HG03280 (cell line): ENCODE measurements at regions not wholly inside any gene's neighbourhood (a gene's known extent, or its start where the extent isn't known, plus 50 kb on each side); places are given as distances from the start of the nearest gene placed in this dataset.
"Not testable (repeated sequence)": the region's sequence is repeated elsewhere in the genome, so short reads cannot be mapped to it uniquely, and the experiment has no call there.

Experiments used
- ATAC-seq: cut with Tn5 transposase; IDR thresholded peaks from one replicate; pipeline ENCODE4 v1.9.1; 2021; ENCODE audit warnings: mild to moderate bottlenecking, moderate library complexity; ENCODE audit not compliant: unreplicated experiment

- no peak for ATAC-seq
Observed at GRCh38 chr6:14547284-14547998, 429.9 kb downstream of the CD83 start.

- ATAC-seq = no peak
Observed at GRCh38 chr6:14549304-14549770, 431.8 kb downstream of the CD83 start.

- no peak for ATAC-seq
Observed at GRCh38 chr6:14549871-14550270, 432.3 kb downstream of the CD83 start.

- no peak for ATAC-seq
Observed at GRCh38 chr6:14550410-14550809, 432.8 kb downstream of the CD83 start.

- ATAC-seq = no peak
Observed at GRCh38 chr6:14550822-14551221, 433.2 kb downstream of the CD83 start.

GRCh38 chr6:14551601-14552000 is 434.0 kb downstream of the CD83 start:
- not testable (repeated sequence) for ATAC-seq

GRCh38 chr6:14552891-14553290 is 435.3 kb downstream of the CD83 start:
- no peak for ATAC-seq

- ATAC-seq = no peak
Observed at GRCh38 chr6:14553515-14553914, 435.9 kb downstream of the CD83 start.

- ATAC-seq = no peak
Observed at GRCh38 chr6:14555804-14556203, 438.2 kb downstream of the CD83 start.

- ATAC-seq = no peak
Observed at GRCh38 chr6:14559746-14560536, 442.4 kb downstream of the CD83 start.

GRCh38 chr6:14561563-14561962 is 444.0 kb downstream of the CD83 start:
- ATAC-seq = not testable (repeated sequence)

GRCh38 chr6:14567842-14568241 is 450.3 kb downstream of the CD83 start:
- no peak for ATAC-seq

GRCh38 chr6:14569394-14569793 is 451.8 kb downstream of the CD83 start:
- ATAC-seq = no peak

GRCh38 chr6:14569874-14570273 is 452.3 kb downstream of the CD83 start:
- ATAC-seq = not testable (repeated sequence)

GRCh38 chr6:14571001-14571400 is 453.4 kb downstream of the CD83 start:
- ATAC-seq = no peak

GRCh38 chr6:14571746-14572145 is 454.2 kb downstream of the CD83 start:
- no peak for ATAC-seq

- no peak for ATAC-seq
Observed at GRCh38 chr6:14573267-14573666, 455.7 kb downstream of the CD83 start.

- no peak for ATAC-seq
Observed at GRCh38 chr6:14573703-14574290, 456.2 kb downstream of the CD83 start.

GRCh38 chr6:14575961-14576360 is 458.4 kb downstream of the CD83 start:
- ATAC-seq = no peak

- ATAC-seq = no peak
Observed at GRCh38 chr6:14578994-14579393, 461.4 kb downstream of the CD83 start.

GRCh38 chr6:14582749-14583148 is 465.2 kb downstream of the CD83 start:
- ATAC-seq = no peak

- ATAC-seq = no peak
Observed at GRCh38 chr6:14583826-14584225, 466.3 kb downstream of the CD83 start.
